Stimulated activated CD8-positive, alpha-beta memory T cell treated with anti-CD3 and anti-CD28 coated beads, Interleukin-12 subunit alpha, Interleukin-12 subunit beta, amount 100 ng/mL, for 1 hour (primary cell): ENCODE measurements at regions not wholly inside any gene's neighbourhood (a gene's known extent, or its start where the extent isn't known, plus 50 kb on each side); places are given as distances from the start of the nearest gene placed in this dataset.
"Not testable (repeated sequence)": the region's sequence is repeated elsewhere in the genome, so short reads cannot be mapped to it uniquely, and the experiment has no call there.

Source experiments
- DNase-seq: peaks from one replicate; pipeline ENCODE4 v3.0.0-alpha.2; 2020; ENCODE audit warnings: low read depth

- not testable (repeated sequence) for DNase-seq
Measured at GRCh38 chr5:1635477-1635876, 111.7 kb upstream of the LPCAT1 start.

- DNase-seq = no peak
Measured at GRCh38 chr5:1634337-1634661, 110.5 kb upstream of the LPCAT1 start.

DNA sequence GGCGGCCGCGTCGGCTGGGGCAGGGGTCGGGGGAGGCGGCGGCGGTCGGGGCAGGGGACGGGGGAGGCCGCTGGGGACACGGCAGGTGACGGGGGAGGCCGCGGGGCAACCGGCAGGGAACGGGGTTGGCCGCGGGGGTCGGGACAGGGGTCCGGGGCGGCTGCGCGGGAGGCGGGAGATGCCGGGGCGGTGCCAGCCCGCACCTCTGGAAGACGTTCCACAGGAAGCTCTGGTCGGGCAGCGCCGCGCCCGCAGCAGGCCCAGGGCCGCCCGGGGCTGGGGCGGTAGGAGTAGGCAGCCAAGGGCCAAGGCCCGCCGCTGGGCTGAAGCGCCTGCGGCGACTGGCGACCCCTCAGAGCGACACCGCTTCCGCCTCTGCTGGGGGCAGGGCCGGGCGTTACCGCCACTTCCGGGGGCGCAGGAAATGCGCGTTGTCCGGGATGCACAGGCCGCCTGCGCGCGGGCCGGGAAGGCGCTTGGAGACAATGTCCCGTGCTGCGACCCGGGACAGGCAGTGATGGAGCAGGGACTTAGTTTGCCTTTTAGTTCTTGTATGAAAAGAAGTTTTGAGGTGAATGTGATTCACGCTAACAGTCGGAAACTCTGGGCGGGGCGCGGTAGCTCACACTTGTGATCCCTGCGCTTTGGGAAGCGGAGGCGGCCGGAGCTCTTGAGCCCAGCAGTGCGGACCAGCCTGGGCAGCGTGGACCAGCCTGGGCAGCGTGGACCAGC lies 110.0 kb upstream of the LPCAT1 start:
- DNase-seq = peak; percentile 51

GRCh38 chr5:1631004-1631403 lies 107.2 kb upstream of the LPCAT1 start:
- DNase-seq = not testable (repeated sequence)

DNA sequence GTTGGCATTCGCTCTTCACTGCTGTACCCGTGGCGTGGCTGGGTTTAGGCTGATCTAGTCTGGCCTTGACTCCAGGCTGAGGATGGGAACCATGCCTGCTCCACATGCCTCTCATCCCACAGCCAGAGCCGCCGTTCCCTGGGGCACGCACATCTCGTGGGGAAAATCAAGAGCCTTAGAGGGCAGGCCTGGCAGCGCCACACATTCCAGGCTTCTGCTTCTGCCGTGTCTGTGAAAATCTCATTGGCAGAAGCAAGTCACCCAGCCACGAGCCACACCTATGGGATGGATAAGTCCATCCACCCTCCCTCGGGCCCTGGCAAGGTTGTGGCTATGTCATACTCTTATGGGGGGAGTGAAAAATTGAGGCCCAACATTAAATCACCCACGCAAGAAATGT lies 102.6 kb upstream of the LPCAT1 start:
- DNase-seq = not testable (repeated sequence)

DNA sequence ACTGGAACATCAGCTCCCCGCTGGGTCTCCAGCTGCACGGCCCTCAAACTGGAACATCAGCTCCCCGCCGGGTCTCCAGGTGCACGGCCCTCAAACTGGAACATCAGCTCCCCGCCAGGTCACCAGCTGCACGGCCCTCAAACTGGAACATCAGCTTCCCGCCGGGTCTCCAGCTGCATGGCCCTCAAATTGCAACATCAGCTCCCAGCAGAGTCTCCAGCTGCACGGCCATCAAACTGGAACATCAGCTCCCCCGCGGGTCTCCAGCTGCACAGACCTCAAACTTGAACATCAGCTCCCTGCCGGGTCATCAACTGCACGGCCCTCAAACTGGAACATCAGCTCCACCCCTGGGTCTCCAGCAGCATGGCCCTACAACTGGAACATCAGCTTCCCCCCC lies 95.8 kb upstream of the LPCAT1 start:
- not testable (repeated sequence) for DNase-seq

- not testable (repeated sequence) for DNase-seq
Measured at GRCh38 chr5:1618296-1618865, 94.6 kb upstream of the LPCAT1 start.

- not testable (repeated sequence) for DNase-seq
Measured at GRCh38 chr5:1617236-1617755, 93.5 kb upstream of the LPCAT1 start.

DNA sequence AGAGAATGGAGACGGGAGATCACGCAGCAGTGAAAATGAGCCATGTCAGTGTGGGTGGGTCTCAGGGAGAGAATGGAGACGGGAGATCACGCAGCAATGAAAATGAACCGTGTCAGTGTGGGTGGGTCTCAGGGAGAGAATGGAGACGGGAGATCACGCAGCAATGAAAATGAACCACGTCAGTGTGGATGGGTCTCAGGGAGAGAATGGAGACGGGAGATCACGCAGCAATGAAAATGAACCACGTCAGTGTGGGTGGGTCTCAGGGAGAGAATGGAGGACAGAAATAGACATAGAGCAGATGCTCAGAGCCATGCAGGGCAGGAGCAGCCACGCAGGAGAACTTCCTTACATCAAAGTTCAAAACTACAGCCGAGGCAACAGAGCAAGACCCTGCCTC lies 89.8 kb upstream of the LPCAT1 start:
- not testable (repeated sequence) for DNase-seq

- not testable (repeated sequence) for DNase-seq
Measured at GRCh38 chr5:1610526-1610925, 86.8 kb upstream of the LPCAT1 start.

DNA sequence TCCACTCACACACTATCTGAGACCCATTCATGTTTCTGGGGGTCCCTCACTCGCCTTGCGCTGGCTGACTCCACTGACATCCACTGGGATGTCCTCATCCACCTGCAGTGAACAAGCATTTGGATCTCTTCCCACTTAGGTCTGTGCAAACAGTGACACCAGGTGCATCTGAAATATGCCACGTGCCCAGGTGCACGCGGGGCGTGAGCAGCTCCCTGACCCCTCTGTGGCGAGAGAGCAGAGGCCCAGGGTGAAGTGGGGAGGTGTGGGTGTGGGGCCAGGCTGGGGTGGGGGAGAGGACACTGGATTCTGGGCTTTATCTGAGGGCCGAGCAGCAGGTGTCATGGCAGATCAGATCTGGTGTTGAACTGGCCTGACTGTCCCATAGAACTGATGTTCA lies 85.4 kb upstream of the LPCAT1 start:
- DNase-seq = not testable (repeated sequence)

GRCh38 chr5:1608336-1608735 lies 84.6 kb upstream of the LPCAT1 start:
- not testable (repeated sequence) for DNase-seq

- not testable (repeated sequence) for DNase-seq
Measured at GRCh38 chr5:1606951-1607350, 83.2 kb upstream of the LPCAT1 start.

DNA sequence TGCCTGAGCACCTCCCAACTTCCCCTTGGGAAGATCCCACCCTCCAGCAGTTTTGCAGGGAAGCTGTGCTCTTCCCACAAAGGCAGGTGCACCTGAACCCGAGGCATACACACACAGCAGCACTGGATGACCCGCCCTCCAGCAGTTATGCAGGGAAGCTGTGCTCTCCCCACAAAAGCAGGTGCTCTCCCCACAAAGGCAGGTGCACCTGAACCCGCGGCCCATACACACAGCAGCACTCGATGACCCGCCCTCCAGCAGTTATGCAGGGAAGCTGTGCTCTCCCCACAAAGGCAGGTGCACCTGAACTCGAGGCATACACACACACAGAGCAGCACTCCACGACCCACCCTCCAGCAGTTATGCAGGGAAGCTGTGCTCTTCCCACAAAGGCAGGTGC lies 80.2 kb upstream of the LPCAT1 start:
- DNase-seq = not testable (repeated sequence)

- DNase-seq = not testable (repeated sequence)
Measured at GRCh38 chr5:1601565-1601964, 77.8 kb upstream of the LPCAT1 start.

DNA sequence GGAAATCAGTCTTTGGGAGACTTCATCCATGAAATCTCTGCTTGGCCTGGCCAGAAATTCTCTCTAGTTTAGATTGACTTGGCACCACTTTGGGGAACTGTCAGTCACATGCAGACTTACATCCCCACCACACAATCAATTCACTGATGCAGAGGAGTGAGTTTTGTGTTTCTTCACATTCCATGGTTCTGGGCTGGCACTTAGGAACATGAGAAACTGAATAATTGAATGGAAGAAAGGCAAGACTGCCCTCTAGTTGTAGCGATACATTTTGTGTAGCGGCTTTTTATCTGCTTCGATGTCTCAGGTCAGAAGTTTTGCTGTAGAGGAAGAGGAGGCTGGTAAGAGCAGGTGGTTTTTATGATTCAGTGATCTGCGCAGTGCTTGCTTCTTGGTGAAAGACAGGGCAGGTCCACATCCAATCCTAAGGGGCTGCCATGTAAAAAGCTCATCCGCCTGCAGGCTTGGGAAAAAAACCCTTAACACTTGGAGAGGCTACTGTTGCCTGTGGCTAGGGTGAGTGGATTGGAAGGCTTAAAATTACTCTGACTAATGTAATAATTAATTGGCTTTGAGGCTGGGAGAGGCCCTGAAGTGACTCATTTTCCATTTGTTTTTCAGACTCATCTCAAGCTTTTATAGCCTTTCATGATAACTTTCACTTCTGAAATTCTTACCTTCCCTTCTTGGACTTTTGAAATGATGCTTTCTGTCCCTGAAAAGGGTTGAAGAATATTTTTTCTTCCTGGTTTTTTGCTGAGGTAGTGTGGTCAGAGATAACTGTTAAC lies 75.4 kb upstream of the LPCAT1 start:
- DNase-seq = not testable (repeated sequence)

DNA sequence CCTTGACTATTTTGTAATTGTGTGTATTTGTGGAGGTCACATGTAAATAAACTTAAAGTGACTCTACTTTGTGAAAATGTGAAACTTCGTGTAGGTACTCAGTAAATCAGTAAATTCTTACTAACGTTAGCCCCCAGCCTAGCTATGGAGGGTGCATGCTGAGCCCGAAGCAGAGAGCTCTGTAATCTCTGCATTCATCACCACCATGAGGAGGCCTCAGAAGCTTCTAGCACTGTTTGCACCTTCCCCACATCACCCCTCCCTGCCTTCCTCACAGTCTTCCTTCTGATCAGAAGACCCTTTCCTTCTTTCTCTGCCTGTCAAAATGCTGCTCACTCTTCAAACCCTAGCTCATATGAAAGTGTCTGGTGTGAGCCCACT lies 73.3 kb upstream of the LPCAT1 start:
- DNase-seq = not testable (repeated sequence)

DNA sequence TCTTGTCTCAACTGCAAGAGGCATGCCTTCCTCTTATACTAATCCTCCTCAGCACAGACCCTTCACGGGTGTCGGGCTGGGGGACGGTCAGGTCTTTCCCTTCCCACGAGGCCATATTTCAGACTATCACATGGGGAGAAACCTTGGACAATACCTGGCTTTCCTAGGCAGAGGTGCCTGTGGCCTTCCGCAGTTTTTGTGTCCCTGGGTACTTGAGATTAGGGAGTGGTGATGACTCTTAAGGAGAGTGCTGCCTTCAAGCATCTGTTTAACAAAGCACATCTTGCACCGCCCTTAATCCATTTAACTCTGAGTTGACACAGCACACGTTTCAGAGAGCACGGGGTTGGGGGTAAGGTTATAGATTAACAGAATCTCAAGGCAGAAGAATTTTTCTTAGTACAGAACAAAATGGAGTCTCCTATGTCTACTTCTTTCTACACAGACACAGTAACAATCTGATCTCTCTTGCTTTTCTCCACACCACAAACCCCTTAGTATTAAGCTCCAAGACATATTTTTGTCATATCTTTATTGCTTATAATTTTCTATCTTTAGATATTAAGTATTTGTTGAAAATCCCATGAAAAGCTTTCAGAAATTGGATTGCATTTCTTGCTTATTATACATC lies 72.8 kb upstream of the LPCAT1 start:
- DNase-seq = not testable (repeated sequence)

DNA sequence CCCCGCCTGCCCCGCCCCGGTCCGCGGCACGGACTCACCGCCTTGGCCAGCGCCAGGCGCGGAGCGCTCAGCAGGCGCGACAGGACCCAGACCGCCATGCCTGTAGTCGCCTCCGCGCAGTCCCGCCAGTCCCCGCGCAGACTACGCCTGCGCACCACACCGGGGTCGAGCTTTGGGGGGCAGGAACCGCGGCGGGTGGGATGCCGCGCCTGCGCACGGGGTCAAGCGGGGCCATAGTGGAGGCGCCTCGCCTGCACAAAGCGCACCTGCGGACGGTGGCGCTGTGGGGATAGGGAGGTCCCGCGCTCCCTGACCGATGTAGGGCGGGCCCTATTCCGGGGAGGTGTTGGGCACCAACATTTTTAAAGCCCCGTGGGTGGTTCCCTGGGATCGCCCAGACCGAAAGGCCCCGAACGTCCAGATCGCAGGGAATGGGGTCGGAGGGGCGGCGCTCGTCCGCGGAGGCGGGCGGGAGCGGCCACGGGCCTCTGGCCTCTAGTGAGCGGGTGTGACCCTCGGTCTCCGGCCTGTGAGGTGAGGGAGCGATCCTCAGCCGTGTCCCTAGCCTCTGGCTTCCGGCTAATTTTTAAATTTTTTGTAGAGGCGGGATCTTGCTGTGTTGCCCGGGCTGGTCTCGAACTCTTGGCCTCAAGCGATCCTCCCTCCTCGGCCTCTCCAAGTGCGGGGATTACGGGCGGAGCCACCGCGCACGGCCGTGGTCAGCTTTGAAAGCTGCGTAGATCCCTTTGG lies 70.8 kb upstream of the LPCAT1 start:
- peak; percentile 62 for DNase-seq

GRCh38 chr5:1593903-1594356 lies 70.2 kb upstream of the LPCAT1 start:
- DNase-seq = no peak

DNA sequence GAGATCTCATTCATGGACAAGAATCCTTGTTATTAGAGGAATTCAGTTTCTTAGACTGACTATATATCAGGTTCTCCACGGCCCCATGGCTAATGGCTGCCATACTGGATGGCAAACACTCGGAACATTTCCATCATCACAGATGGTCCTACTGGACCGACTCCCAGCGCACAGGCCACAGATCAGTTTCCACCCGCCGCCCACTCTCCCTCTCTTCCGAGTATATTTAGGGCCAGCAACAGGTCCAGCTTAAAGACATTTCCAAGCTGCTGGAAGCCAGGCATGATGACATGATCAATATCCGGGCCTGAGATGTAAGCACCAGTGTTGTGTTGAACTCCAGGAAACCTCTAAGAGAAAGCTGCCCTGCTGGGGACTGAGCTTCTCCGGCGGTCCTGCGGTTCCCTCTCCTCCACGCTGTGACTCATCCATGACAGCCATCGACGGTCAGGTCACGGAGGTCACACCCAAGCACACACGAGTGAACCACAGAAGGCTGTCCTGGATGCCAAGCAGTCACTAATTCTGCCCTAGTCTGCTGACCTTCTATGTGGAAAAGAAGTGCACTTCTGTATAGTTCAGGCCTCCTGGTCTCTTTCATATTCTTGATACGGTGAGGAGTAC lies 64.4 kb upstream of the LPCAT1 start:
- DNase-seq = not testable (repeated sequence)
